Heart right ventricle (tissue), 16 donors: ENCODE measurements at regions not wholly inside any gene's neighbourhood (a gene's known extent, or its start where the extent isn't known, plus 50 kb on each side); places are given as distances from the start of the nearest gene placed in this dataset.

Experiments
- ATAC-seq, 8 donors: fragments of 200-7000 bp; cut with Tn5 transposase; one replicate each; pipeline ENCODE4 v1.9.1; 2020; ENCODE audit warnings: mild to moderate bottlenecking in 8 of 8, moderate library complexity in 8 of 8, moderate number of reproducible peaks in 1 of 8
- DNase-seq, 2 donors: peaks; one replicate each; pipeline ENCODE4 v3.0.0-alpha.2; 2020
- H3K27ac ChIP-seq, 10 donors: fragments of 200-600 bp; sonication (generic) in 2 of 10; one replicate each; pipeline versions ENCODE4 v1.5.0 to v1.8.0; 2020 to 2022; ENCODE audit warnings: mild to moderate bottlenecking in 3 of 10
- H3K27me3 ChIP-seq, 7 donors: fragments of 200-600 bp; one replicate each; pipeline ENCODE4 v1.8.0; 2021 to 2022; ENCODE audit warnings: mild to moderate bottlenecking in 2 of 7
- H3K36me3 ChIP-seq, 9 donors: fragments of 200-600 bp; sonication (generic) in 1 of 9; one replicate each; pipeline versions ENCODE4 v1.5.0 to v1.8.0; 2020 to 2022; ENCODE audit warnings: mild to moderate bottlenecking in 2 of 9
- H3K4me1 ChIP-seq, 9 donors: fragments of 200-600 bp; sonication (generic) in 1 of 9; one replicate each; pipeline versions ENCODE4 v1.5.0 to v1.8.0; 2020 to 2022; ENCODE audit warnings: mild to moderate bottlenecking in 4 of 9
- H3K4me3 ChIP-seq, 10 donors: fragments of 200-600 bp; sonication (generic) in 2 of 10; one replicate each; pipeline versions ENCODE4 v1.5.0 to v1.8.0; 2020 to 2022; ENCODE audit warnings: mild to moderate bottlenecking in 7 of 10, moderate library complexity in 2 of 10
- H3K9me3 ChIP-seq, 11 donors: fragments of 200-600 bp in 10 of 11; sonication (generic) in 2 of 11; one replicate each; pipeline versions ENCODE4 v1.5.0 to v1.8.0; 2013 to 2022; ENCODE audit warnings: mild to moderate bottlenecking in 2 of 11, control low read depth in 1 of 11, moderate library complexity in 1 of 11
- CTCF ChIP-seq, 9 donors: fragments of 200-600 bp; sonication (generic) in 2 of 9; IDR thresholded peaks; one replicate each; pipeline versions ENCODE4 v1.5.0 to v1.8.0; 2021 to 2022; ENCODE audit warnings: antibody characterized with exemption in 9 of 9, mild to moderate bottlenecking in 5 of 9, moderate library complexity in 1 of 9
- WGBS, 2 donors: extraction: QIAGEN DNeasy Blood & Tissue Kit; methylation state at CpG; one replicate each; pipeline ENCODE4 v1.1.7; 2013; ENCODE audit warnings: inconsistent platforms in 1 of 2; 5-methylcytosine and 5-hydroxymethylcytosine counted together
- intact Hi-C, 10 donors: fragments of 100-400 bp; cut with DNase I; formaldehyde crosslinking; loops; one replicate each; pipeline versions ENCODE4 v1.11.1 to v1.14.2; 2022
- donor health status: Arrhythmogenic right ventricular cardiomyopathy.
- donor health status: ischemic (EF 13 %, LVEDD 7.1; RV severe dilation, severe dysfunction).
- donor health status: healthy with polysubstance abuse.
- donor health status: DM: no; HTN: yes; CAD: no.
- donor health status: DM: no; HTN: no; CAD: no.
- donor health status: ischemic (EF 25% LVEDD 6.9; RV normal size, moderate dysfunction).
- donor health status: ischemic (EF 25% LVEDD 5.7; RV mildly dilated, moderate dysfunction).
- donor health status: healthy.
- donor health status: DM: yes; HTN: yes; CAD: no.
- donor health status: Ischemic cardiomyopathy.
- donor health status: ischemic (EF 35%, LVEDD 5.7; RV mildly dilated, moderate dysfunction).
- donor health status: nonischemic (EF 11% LVEDD 7.7; RV severe dilation, severe dysfunction).
- donor health status: DM: yes; HTN: yes; CAD: no.
- donor health status: PGD.
- donor health status: ischemic (EF 29% LVEDD 5.4; RV normal size, mild dysfunction).
- donor health status: nonischemic (EF 23%, LVEDD 6.1; RV moderate dilation, normal function).

GRCh38 chr7:130929896-130930659 lies 196.1 kb upstream of the KLF14 start:
- no peak for TF ChIP-seq CTCF (IDR thresholded peaks at IDR 0.05)
- Histone ChIP-seq H3K9me3 (no peaks in the 10 kb centered on the region), H3K27ac (peak overlapping the region in 3 of 10 donors; percentile 4 to 81 (median 42)), H3K4me3 (no peak overlapping the region), H3K27me3 (no peaks in the 10 kb centered on the region), H3K4me1 (peaks cover 0 to 62% (median 28%) of the 10 kb centered on the region in 9 donors), H3K36me3 (peaks cover 0 to 36% (median 4%) of the 10 kb centered on the region in 9 donors)
- 72 to 87% methylated on average over 4 of the region's 4 CpGs for WGBS, 2 donors
- DNase-seq: no peak
- intact Hi-C loops: no loop called here
- ATAC-seq: peak in 4 of 8 donors; percentile 18 to 45 (median 26)

- intact Hi-C loops: no loop called here
- DNase-seq: no peak
- WGBS, 2 donors: 74 to 88% methylated on average over 8 of the region's 8 CpGs
- H3K4me3 ChIP-seq: no peak overlapping the region
- peaks cover 0 to 56% (median 24%) of the 10 kb centered on the region in 9 donors for H3K4me1 ChIP-seq
- no peaks in the 10 kb centered on the region for H3K9me3 ChIP-seq
- H3K27me3 ChIP-seq: no peaks in the 10 kb centered on the region
- ATAC-seq: no peak
- H3K36me3 ChIP-seq: peaks cover 0 to 42% (median 6%) of the 10 kb centered on the region in 9 donors
- peak overlapping the region in 3 of 10 donors; percentile 4 to 81 (median 42) for H3K27ac ChIP-seq
- TF ChIP-seq CTCF (IDR thresholded peaks at IDR 0.05): no peak
Measured at GRCh38 chr7:130930681-130931080, 196.7 kb upstream of the KLF14 start.

- 94 to 100% methylated on average over 3 of the region's 3 CpGs for WGBS, 2 donors
- Histone ChIP-seq H3K4me1 (peaks cover 0 to 49% (median 24%) of the 10 kb centered on the region in 9 donors), H3K36me3 (peaks cover 0 to 46% (median 6%) of the 10 kb centered on the region in 9 donors), H3K9me3 (no peaks in the 10 kb centered on the region), H3K27ac (peak overlapping the region in 2 of 10 donors; percentile 6 to 81), H3K4me3 (no peak overlapping the region), H3K27me3 (no peaks in the 10 kb centered on the region)
- intact Hi-C loops: no loop called here
- no peak for ATAC-seq
- DNase-seq: no peak
- no peak for TF ChIP-seq CTCF (IDR thresholded peaks at IDR 0.05)
Measured at GRCh38 chr7:130931423-130931822, 197.4 kb upstream of the KLF14 start.

- no peaks in the 10 kb centered on the region for H3K9me3 ChIP-seq
- no peak for DNase-seq
- no peak for TF ChIP-seq CTCF (IDR thresholded peaks at IDR 0.05)
- H3K27me3 ChIP-seq: no peaks in the 10 kb centered on the region
- no peak overlapping the region for H3K27ac ChIP-seq
- 95% methylated on average over 5 of the region's 5 CpGs for WGBS, 2 donors
- peaks cover 0 to 48% (median 27%) of the 10 kb centered on the region in 9 donors for H3K4me1 ChIP-seq
- no peak for ATAC-seq
- intact Hi-C loops: loop anchor here in 1 of 10 donors (1.0 kb wide), 1 partner anchor 9 kb away; no protein-coding TSS in a partner anchor
- H3K36me3 ChIP-seq: peaks cover 0 to 42% (median 4%) of the 10 kb centered on the region in 9 donors
- H3K4me3 ChIP-seq: no peak overlapping the region
Measured at GRCh38 chr7:130932088-130932487, 198.1 kb upstream of the KLF14 start.
